ENCODE measurements at regions not wholly inside any gene's neighbourhood (a gene's known extent, or its start where the extent isn't known, plus 50 kb on each side); places are given as distances from the start of the nearest gene placed in this dataset.

DNA sequence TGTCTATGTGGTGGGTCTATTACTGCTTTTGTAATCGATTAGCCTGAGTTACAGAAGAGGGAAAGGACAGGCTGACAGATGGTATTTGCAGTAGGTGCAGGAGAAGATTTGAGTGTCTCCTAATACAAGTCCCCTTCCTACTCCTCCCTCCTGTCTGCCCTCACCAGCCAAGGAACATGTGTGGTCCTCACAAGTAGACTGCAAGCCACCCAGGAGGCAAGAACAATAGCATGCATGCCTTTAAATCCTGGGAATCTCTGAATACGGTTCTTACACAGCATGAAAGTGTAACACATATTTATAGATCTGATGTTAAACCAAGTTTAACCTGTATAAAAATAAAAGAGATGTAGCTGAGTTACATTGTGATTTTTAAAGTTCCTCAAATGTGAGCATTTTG lies 117.0 kb downstream of the PTCSC3 start:
- Histone ChIP-seq H3K36me3 (replicated peaks) (no peaks in the 10 kb centered on the region), H3K4me3 (ENCODE audit: low read depth, low read length) (no peak overlapping the region), H3K27ac (no peak overlapping the region), H3K27me3 (replicated peaks) (no peaks in the 10 kb centered on the region)
- no peak for DNase-seq
- TF ChIP-seq, protein P1, sequence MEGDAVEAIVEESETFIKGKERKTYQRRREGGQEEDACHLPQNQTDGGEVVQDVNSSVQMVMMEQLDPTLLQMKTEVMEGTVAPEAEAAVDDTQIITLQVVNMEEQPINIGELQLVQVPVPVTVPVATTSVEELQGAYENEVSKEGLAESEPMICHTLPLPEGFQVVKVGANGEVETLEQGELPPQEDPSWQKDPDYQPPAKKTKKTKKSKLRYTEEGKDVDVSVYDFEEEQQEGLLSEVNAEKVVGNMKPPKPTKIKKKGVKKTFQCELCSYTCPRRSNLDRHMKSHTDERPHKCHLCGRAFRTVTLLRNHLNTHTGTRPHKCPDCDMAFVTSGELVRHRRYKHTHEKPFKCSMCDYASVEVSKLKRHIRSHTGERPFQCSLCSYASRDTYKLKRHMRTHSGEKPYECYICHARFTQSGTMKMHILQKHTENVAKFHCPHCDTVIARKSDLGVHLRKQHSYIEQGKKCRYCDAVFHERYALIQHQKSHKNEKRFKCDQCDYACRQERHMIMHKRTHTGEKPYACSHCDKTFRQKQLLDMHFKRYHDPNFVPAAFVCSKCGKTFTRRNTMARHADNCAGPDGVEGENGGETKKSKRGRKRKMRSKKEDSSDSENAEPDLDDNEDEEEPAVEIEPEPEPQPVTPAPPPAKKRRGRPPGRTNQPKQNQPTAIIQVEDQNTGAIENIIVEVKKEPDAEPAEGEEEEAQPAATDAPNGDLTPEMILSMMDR (IDR thresholded peaks at IDR 0.05; ENCODE audit: low read depth, low read length, missing control alignments), result no peak
- in situ Hi-C loops (cut with HindIII; ENCODE audit: low pct_ligation_motif_present, low sequenced_read_pairs), result no loop called here

DNA sequence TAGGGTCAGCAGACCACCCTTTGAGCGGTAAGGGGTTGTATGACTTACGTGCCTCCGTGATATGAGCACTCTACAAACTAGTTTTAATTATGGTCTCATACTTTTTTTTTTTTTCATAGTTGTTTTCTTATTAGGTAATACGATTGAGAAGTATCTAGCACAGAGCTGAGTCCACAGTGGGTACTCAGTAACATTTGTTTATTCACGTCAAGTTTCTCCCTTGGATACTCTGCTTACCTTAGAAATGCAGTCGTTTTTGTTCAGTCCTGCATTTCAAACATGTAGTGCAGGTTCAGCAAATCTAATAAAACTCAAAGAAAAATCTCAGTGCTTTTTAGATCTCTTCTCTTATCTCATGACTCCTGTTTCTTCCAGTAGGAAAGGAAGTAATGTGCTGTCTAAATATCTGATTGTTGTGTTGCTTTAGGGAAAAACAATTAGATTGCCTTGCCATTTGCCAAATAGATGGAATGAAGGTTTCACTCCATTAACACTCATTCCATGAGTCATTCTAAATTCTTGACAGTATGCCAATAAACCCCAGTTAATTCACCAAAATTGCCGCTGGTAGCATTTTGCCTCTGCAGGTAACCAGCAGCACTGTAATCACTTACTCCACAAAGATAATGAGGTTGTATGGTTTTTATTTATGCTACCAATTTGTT lies 118.9 kb downstream of the PTCSC3 start:
- no peak for DNase-seq
- TF ChIP-seq, protein P1 (IDR thresholded peaks at IDR 0.05; ENCODE audit: low read depth, low read length, missing control alignments), result no peak
- in situ Hi-C loops (cut with HindIII; ENCODE audit: low pct_ligation_motif_present, low sequenced_read_pairs), result no loop called here
- H3K27me3 ChIP-seq (replicated peaks), result no peaks in the 10 kb centered on the region
- H3K4me3 ChIP-seq (ENCODE audit: low read depth, low read length), result no peak overlapping the region
- no peak overlapping the region for H3K27ac ChIP-seq
- H3K36me3 ChIP-seq (replicated peaks), result no peaks in the 10 kb centered on the region

DNA sequence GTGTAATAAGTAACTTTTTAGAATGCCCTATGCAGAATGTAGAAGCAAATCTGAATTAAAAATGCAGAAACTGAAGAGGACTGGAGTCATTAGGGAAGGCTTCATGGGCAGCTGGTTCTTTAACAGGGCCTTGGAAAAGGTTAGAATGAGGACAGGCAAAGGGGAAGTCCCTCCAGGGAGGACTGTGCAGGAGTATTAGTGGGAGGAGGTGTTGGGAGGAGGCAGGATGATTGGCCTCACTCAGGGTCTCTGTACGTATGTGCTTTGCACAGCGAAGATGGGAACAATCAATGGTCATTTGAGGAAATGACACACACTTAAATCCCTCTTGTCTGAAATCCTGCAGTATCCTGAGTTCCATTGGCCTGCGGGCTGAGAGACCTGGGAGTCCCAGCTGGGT lies 119.7 kb downstream of the PTCSC3 start:
- H3K27me3 ChIP-seq (replicated peaks), result no peaks in the 10 kb centered on the region
- no peak overlapping the region for H3K27ac ChIP-seq
- TF ChIP-seq, protein P1 (IDR thresholded peaks at IDR 0.05; ENCODE audit: low read depth, low read length, missing control alignments), result no peak
- in situ Hi-C loops (cut with HindIII; ENCODE audit: low pct_ligation_motif_present, low sequenced_read_pairs), result no loop called here
- no peak overlapping the region for H3K4me3 ChIP-seq (ENCODE audit: low read depth, low read length)
- no peak for DNase-seq
- H3K36me3 ChIP-seq (replicated peaks), result no peaks in the 10 kb centered on the region

DNA sequence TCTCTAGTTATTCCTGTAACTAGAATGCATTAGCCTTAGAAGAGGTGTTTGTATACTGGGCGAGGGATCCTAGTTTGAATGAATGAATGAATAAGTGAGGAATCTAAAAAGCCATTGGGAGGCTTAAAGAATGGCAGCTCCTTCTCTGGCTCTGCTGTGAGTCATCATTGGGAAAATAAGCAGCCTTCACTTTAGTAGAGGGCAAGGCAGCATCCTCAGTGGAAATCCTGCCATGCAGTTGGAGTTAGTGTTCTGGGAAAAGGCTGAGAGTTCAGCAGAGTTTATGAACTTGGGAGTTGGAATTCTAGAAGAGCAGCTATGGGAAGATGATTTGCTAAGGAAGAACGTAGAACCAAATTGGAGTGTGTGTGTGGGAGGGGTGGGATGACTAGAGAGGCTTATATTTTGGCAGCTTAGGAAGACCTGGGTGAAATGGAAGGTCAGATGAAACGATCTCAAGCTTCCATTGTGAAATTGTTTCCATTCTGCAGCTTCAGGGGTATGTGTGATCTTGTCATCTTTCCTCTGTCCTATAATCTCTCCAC lies 120.8 kb downstream of the PTCSC3 start:
- Histone ChIP-seq H3K36me3 (replicated peaks) (no peaks in the 10 kb centered on the region), H3K27me3 (replicated peaks) (no peaks in the 10 kb centered on the region), H3K27ac (no peak overlapping the region), H3K4me3 (ENCODE audit: low read depth, low read length) (no peak overlapping the region)
- DNase-seq, result no peak
- TF ChIP-seq, protein P1 (IDR thresholded peaks at IDR 0.05; ENCODE audit: low read depth, low read length, missing control alignments), result no peak
- in situ Hi-C loops (cut with HindIII; ENCODE audit: low pct_ligation_motif_present, low sequenced_read_pairs), result no loop called here

DNA sequence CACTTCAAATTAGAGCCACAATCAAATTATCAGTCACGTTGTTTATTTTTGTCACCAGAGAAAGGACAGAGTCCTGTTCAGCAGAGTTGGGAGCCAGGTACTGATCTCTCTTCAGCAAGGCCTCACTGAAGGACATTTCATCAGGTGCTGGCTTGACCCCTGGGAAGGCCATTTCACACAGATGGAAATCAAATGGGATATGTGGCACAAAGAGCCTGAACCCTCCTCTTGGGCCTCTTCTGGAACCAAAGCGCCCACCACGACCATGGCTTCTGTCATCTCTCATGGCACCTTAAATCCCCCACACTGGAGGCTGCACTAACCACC lies 121.5 kb downstream of the PTCSC3 start:
- Histone ChIP-seq H3K27ac (no peak overlapping the region), H3K27me3 (replicated peaks) (no peaks in the 10 kb centered on the region), H3K4me3 (ENCODE audit: low read depth, low read length) (no peak overlapping the region), H3K36me3 (replicated peaks) (no peaks in the 10 kb centered on the region)
- DNase-seq, result no peak
- TF ChIP-seq, protein P1 (IDR thresholded peaks at IDR 0.05; ENCODE audit: low read depth, low read length, missing control alignments), result no peak
- in situ Hi-C loops (cut with HindIII; ENCODE audit: low pct_ligation_motif_present, low sequenced_read_pairs), result no loop called here

Measured in brain microvascular endothelial cell (primary cell).